CD14-positive monocyte (primary cell): ENCODE measurements at regions not wholly inside any gene's neighbourhood (a gene's known extent, or its start where the extent isn't known, plus 50 kb on each side); places are given as distances from the start of the nearest gene placed in this dataset.

Source experiments
- DNase-seq, 3 donors: peaks; one replicate each; pipeline ENCODE4 v3.0.0-alpha.2; 2011 to 2022
- H2AFZ ChIP-seq: 2 replicates; pipeline ENCODE4 v1.6.0; 2012; ENCODE audit warnings: mild to moderate bottlenecking, low read depth, low read length, inconsistent platforms; ENCODE audit not compliant: insufficient read depth, poor library complexity, severe bottlenecking
- H3K27ac ChIP-seq, 2 donors: 1 replicate in 1 of 2; 2 replicates in 1 of 2; pipeline ENCODE4 v1.5.1; 2012 to 2013; ENCODE audit warnings: low read length in 2 of 2, control low read depth in 1 of 2, inconsistent platforms in 1 of 2, low read depth in 1 of 2, mild to moderate bottlenecking in 1 of 2
- H3K27me3 ChIP-seq, 2 donors: one replicate each; pipeline versions ENCODE4 v1.6.0 to v1.6.1; 2011 to 2013; ENCODE audit warnings: low read length in 2 of 2; ENCODE audit not compliant: control insufficient read depth in 2 of 2, insufficient read depth in 2 of 2
- H3K36me3 ChIP-seq, 2 donors: replicated peaks in 1 of 2; 1 replicate in 1 of 2; 2 replicates in 1 of 2; pipeline versions ENCODE4 v1.5.1 to v1.6.1; 2012 to 2013; ENCODE audit warnings: low read length in 2 of 2, control low read depth in 1 of 2, inconsistent platforms in 1 of 2, mild to moderate bottlenecking in 1 of 2; ENCODE audit not compliant: insufficient read depth in 2 of 2, control insufficient read depth in 1 of 2
- H3K4me1 ChIP-seq, 2 donors: 1 replicate in 1 of 2; 2 replicates in 1 of 2; pipeline versions ENCODE4 v1.5.1 to v1.6.1; 2012 to 2013; ENCODE audit warnings: low read length in 2 of 2, control low read depth in 1 of 2, inconsistent platforms in 1 of 2, mild to moderate bottlenecking in 1 of 2, moderate library complexity in 1 of 2; ENCODE audit not compliant: insufficient read depth in 2 of 2, control insufficient read depth in 1 of 2
- H3K4me2 ChIP-seq: replicated peaks from 2 replicates; pipeline ENCODE3; 2012; ENCODE audit warnings: low read length, moderate library complexity, mild to moderate bottlenecking; ENCODE audit not compliant: poor library complexity, severe bottlenecking; ENCODE audit errors: extremely low read depth
- H3K4me3 ChIP-seq, 3 experiments: fragments of 200-600 bp in 1 of 3; sonication (generic) in 1 of 3; replicated peaks in 1 of 3; 1 replicate in 2 of 3; 2 replicates in 1 of 3; pipeline ENCODE4 v1.5.1; 2011 to 2013; ENCODE audit warnings: low read length in 3 of 3, mild to moderate bottlenecking in 3 of 3, control low read depth in 2 of 3, low read depth in 2 of 3, inconsistent platforms in 1 of 3, moderate library complexity in 1 of 3
- H3K79me2 ChIP-seq: 2 replicates; pipeline ENCODE4 v1.6.0; 2012; ENCODE audit warnings: mild to moderate bottlenecking, control low read depth, inconsistent platforms, low read length, moderate library complexity; ENCODE audit not compliant: insufficient read depth
- H3K9ac ChIP-seq: 2 replicates; pipeline ENCODE4 v1.6.0; 2017; ENCODE audit warnings: low read length, mild to moderate bottlenecking; ENCODE audit not compliant: insufficient read depth, poor library complexity, severe bottlenecking
- H3K9me3 ChIP-seq, 2 donors: replicated peaks in 1 of 2; 1 replicate in 1 of 2; 2 replicates in 1 of 2; pipeline versions ENCODE4 v1.5.1 to v1.6.1; 2012 to 2013; ENCODE audit warnings: low read length in 2 of 2, control low read depth in 1 of 2; ENCODE audit not compliant: control insufficient read depth in 1 of 2, insufficient read depth in 1 of 2
- H4K20me1 ChIP-seq: 2 replicates; pipeline ENCODE4 v1.6.0; 2012; ENCODE audit warnings: mild to moderate bottlenecking, low read length, control low read depth, moderate library complexity; ENCODE audit not compliant: insufficient read depth
- H3K27ac Mint-ChIP-seq, 7 donors: one replicate each; pipeline ENCODE4 v1.8.0; 2020; ENCODE audit warnings: mild to moderate bottlenecking in 7 of 7, mixed read lengths in 7 of 7, moderate library complexity in 6 of 7, inconsistent platforms in 2 of 7
- H3K27me3 Mint-ChIP-seq, 3 donors: one replicate each; pipeline ENCODE4 v1.8.0; 2021 to 2022; ENCODE audit warnings: low read depth in 3 of 3, mild to moderate bottlenecking in 3 of 3, mixed read lengths in 3 of 3, moderate library complexity in 3 of 3, inconsistent platforms in 1 of 3
- H3K36me3 Mint-ChIP-seq, 2 donors: one replicate each; pipeline ENCODE4 v1.8.0; 2020; ENCODE audit warnings: mixed read lengths in 2 of 2, inconsistent platforms in 1 of 2, mild to moderate bottlenecking in 1 of 2
- H3K4me1 Mint-ChIP-seq: one replicate; pipeline ENCODE4 v1.8.0; 2020; ENCODE audit warnings: mild to moderate bottlenecking, mixed read lengths
- H3K4me3 Mint-ChIP-seq, 2 donors: one replicate each; pipeline ENCODE4 v1.8.0; 2020; ENCODE audit warnings: mild to moderate bottlenecking in 2 of 2, mixed read lengths in 2 of 2, moderate library complexity in 1 of 2
- H3K9me3 Mint-ChIP-seq, 7 donors: one replicate each; pipeline ENCODE4 v1.8.0; 2020 to 2022; ENCODE audit warnings: mixed read lengths in 7 of 7, mild to moderate bottlenecking in 6 of 7, moderate library complexity in 6 of 7, inconsistent platforms in 2 of 7
- WGBS: methylation state at CpG from one replicate; pipeline ENCODE4 v1.1.5; 2013; ENCODE audit warnings: missing lambda C conversion rate; ENCODE audit not compliant: insufficient coverage; 5-methylcytosine and 5-hydroxymethylcytosine counted together
- intact Hi-C, 2 donors: fragments of 100-400 bp; cut with micrococcal nuclease; formaldehyde crosslinking; loops; one replicate each; pipeline versions ENCODE4 v1.15.0 to v1.15.1; 2023
- TF ChIP-seq, protein P1 (sequence below): fragments of 200-600 bp; IDR thresholded peaks from one replicate; pipeline ENCODE4 v1.8.0; 2022; ENCODE audit warnings: antibody characterized with exemption, mild to moderate bottlenecking

DNA sequence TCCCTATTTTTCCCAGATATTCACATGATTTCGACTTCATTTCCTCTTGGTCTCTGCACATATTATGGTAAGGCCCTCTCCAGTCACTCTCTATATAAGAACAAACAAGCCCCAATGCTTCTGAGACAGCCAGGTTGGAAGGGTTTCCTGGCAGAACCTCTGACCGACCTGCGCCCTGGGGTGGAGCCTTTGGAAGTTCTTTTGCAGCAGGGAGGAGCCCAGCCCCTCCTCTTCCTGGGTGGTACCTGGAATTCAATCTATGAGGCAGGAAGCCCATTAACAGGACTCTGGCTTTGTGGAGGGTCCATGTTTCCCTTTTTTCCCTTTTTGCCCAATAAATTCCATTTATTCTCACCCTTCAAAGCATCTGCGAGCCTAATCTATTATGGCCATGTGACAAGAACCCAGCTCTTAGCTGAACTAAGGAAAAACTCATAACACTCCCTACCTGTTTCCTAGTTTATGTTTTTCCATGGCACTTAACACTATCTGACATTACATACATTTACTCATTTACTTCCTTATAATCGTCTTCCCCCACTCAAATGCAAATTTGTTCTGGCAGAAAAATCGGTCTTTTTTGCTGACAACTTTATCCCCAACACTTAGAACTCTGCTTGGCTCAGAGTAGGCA lies 92.5 kb upstream of the FRMD4A start:
- H3K4me1 ChIP-seq: no peaks in the 10 kb centered on the region
- no peaks in the 10 kb centered on the region for H3K79me2 ChIP-seq
- peaks cover 0 to 9% (median 2%) of the 10 kb centered on the region in 7 donors for H3K9me3 Mint-ChIP-seq
- H3K27ac ChIP-seq: no peak overlapping the region
- H3K27me3 Mint-ChIP-seq: peaks cover 0 to 4% (median 3%) of the 10 kb centered on the region in 3 donors
- no peaks in the 10 kb centered on the region for H3K36me3 Mint-ChIP-seq
- no peak for DNase-seq
- TF ChIP-seq, protein P1, sequence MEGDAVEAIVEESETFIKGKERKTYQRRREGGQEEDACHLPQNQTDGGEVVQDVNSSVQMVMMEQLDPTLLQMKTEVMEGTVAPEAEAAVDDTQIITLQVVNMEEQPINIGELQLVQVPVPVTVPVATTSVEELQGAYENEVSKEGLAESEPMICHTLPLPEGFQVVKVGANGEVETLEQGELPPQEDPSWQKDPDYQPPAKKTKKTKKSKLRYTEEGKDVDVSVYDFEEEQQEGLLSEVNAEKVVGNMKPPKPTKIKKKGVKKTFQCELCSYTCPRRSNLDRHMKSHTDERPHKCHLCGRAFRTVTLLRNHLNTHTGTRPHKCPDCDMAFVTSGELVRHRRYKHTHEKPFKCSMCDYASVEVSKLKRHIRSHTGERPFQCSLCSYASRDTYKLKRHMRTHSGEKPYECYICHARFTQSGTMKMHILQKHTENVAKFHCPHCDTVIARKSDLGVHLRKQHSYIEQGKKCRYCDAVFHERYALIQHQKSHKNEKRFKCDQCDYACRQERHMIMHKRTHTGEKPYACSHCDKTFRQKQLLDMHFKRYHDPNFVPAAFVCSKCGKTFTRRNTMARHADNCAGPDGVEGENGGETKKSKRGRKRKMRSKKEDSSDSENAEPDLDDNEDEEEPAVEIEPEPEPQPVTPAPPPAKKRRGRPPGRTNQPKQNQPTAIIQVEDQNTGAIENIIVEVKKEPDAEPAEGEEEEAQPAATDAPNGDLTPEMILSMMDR: no peak
- no peaks in the 10 kb centered on the region for H3K9me3 ChIP-seq
- 87% methylated on average over 5 of the region's 6 CpGs for WGBS
- H3K27me3 ChIP-seq: peaks cover 0 to 2% of the 10 kb centered on the region in 2 donors
- no peak overlapping the region for H3K4me3 Mint-ChIP-seq
- H3K27ac Mint-ChIP-seq: no peak overlapping the region
- H3K4me3 ChIP-seq: no peak overlapping the region
- no peaks in the 10 kb centered on the region for H3K4me1 Mint-ChIP-seq
- H4K20me1 ChIP-seq: no peaks in the 10 kb centered on the region
- no peak overlapping the region for H2AFZ ChIP-seq
- intact Hi-C loops: no loop called here
- no peak overlapping the region for H3K4me2 ChIP-seq
- no peaks in the 10 kb centered on the region for H3K36me3 ChIP-seq
- no peak overlapping the region for H3K9ac ChIP-seq

DNA sequence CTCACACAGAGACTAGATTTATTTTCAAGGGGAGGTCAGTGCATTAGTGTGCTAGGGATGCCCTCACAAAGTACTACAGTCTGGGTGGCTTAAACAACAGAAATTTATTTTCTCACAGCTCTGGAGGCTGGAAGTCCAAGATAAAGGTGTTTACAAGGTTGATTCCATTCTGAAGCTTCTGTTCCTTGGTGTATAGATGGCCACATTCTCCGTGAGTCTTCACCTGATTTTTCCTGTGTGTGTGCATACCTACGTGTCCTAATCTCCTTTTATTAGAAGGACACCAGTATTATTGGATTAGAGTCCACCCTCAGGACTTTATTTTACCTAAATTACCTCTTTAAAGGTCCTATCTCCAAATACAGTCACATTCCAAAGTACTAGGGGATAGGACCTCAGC lies 91.7 kb upstream of the FRMD4A start:
- H3K36me3 Mint-ChIP-seq: no peaks in the 10 kb centered on the region

More for the DNA sequence above, 91.7 kb upstream of the FRMD4A start:
- H3K27ac ChIP-seq: no peak overlapping the region
- peaks cover 0 to 9% (median 2%) of the 10 kb centered on the region in 7 donors for H3K9me3 Mint-ChIP-seq
- peaks cover 0 to 2% of the 10 kb centered on the region in 2 donors for H3K27me3 ChIP-seq
- no peak for DNase-seq
- no peak overlapping the region for H3K4me3 Mint-ChIP-seq
- H4K20me1 ChIP-seq: no peaks in the 10 kb centered on the region
- no peaks in the 10 kb centered on the region for H3K4me1 ChIP-seq
- no peak overlapping the region for H2AFZ ChIP-seq
- no peak overlapping the region for H3K27ac Mint-ChIP-seq
- no peaks in the 10 kb centered on the region for H3K79me2 ChIP-seq
- peaks cover 0 to 3% (median 3%) of the 10 kb centered on the region in 3 donors for H3K27me3 Mint-ChIP-seq
- intact Hi-C loops: no loop called here
- 20% methylated on average over 1 of the region's 2 CpGs for WGBS
- no peaks in the 10 kb centered on the region for H3K4me1 Mint-ChIP-seq
- TF ChIP-seq, protein P1: no peak
- no peak overlapping the region for H3K9ac ChIP-seq
- H3K4me2 ChIP-seq: no peak overlapping the region
- H3K4me3 ChIP-seq: no peak overlapping the region
- H3K9me3 ChIP-seq: no peaks in the 10 kb centered on the region
- no peaks in the 10 kb centered on the region for H3K36me3 ChIP-seq
